Breast epithelium (tissue), 4 donors: ENCODE measurements at regions not wholly inside any gene's neighbourhood (a gene's known extent, or its start where the extent isn't known, plus 50 kb on each side); places are given as distances from the start of the nearest gene placed in this dataset.

Experiments
- DNase-seq, 2 donors: peaks; one replicate each; pipeline ENCODE4 v3.0.0-alpha.2; 2019; ENCODE audit warnings: low spot score in 2 of 2
- H3K27ac ChIP-seq, 2 donors: fragments of 200-600 bp; sonication (generic) in 1 of 2; one replicate each; pipeline ENCODE4 v1.5.1; 2016 to 2019; ENCODE audit warnings: mild to moderate bottlenecking in 1 of 2
- H3K27me3 ChIP-seq, 2 donors: fragments of 200-600 bp; sonication (generic) in 1 of 2; one replicate each; pipeline versions ENCODE4 v1.5.1 to v1.6.0; 2017 to 2019; ENCODE audit warnings: control low read depth in 1 of 2, mild to moderate bottlenecking in 1 of 2
- H3K36me3 ChIP-seq: fragments of 200-600 bp; one replicate; pipeline ENCODE4 v1.5.1; 2019
- H3K4me1 ChIP-seq, 2 donors: fragments of 200-600 bp; sonication (generic); one replicate each; pipeline ENCODE4 v1.5.1; 2016 to 2019; ENCODE audit warnings: control low read depth in 1 of 2
- H3K4me3 ChIP-seq, 3 donors: fragments of 200-600 bp; sonication (generic); 1 replicate in 2 of 3; 2 replicates in 1 of 3; pipeline ENCODE4 v1.5.1; 2016 to 2019; ENCODE audit warnings: mild to moderate bottlenecking in 3 of 3, moderate library complexity in 2 of 3
- H3K9me3 ChIP-seq, 2 donors: fragments of 200-600 bp; sonication (generic) in 1 of 2; one replicate each; pipeline ENCODE4 v1.5.1; 2016 to 2019; ENCODE audit warnings: control low read depth in 1 of 2
- CTCF ChIP-seq, 3 donors: fragments of 450-650 bp; IDR thresholded peaks; one replicate each; pipeline ENCODE4 v1.5.1; 2016 to 2017; ENCODE audit warnings: antibody characterized with exemption in 3 of 3, mild to moderate bottlenecking in 3 of 3, moderate library complexity in 3 of 3
- POLR2A ChIP-seq: fragments of 450-650 bp; IDR thresholded peaks from one replicate; pipeline ENCODE4 v1.6.1; 2016; ENCODE audit warnings: antibody characterized with exemption, mild to moderate bottlenecking, moderate library complexity
- POLR2AphosphoS5 ChIP-seq, 3 donors: sonication (generic); formaldehyde crosslinking; IDR thresholded peaks; one replicate each; pipeline ENCODE4 v1.6.1; 2017; ENCODE audit warnings: antibody characterized with exemption in 3 of 3
- intact Hi-C: fragments of 100-400 bp; cut with DNase I; formaldehyde crosslinking; loops from one replicate; pipeline ENCODE4 v1.15.1; 2023; ENCODE audit warnings: low total_unique reads

GRCh38 chr7:80403686-80404241 lies 108.1 kb downstream of the GNAT3 start:
- intact Hi-C loops = no loop called here
- Histone ChIP-seq H3K9me3 (no peaks in the 10 kb centered on the region), H3K27ac (no peak overlapping the region), H3K4me1 (no peaks in the 10 kb centered on the region), H3K4me3 (no peak overlapping the region), H3K27me3 (no peaks in the 10 kb centered on the region), H3K36me3 (no peaks in the 10 kb centered on the region)
- TF ChIP-seq CTCF (IDR thresholded peaks at IDR 0.05) (no peak), POLR2AphosphoS5 (IDR thresholded peaks at IDR 0.05) (no peak), POLR2A (no peak)
- no peak for DNase-seq

GRCh38 chr7:80401708-80402107 lies 110.2 kb downstream of the GNAT3 start:
- intact Hi-C loops = no loop called here
- DNase-seq = no peak

GRCh38 chr7:80393786-80394185 lies 118.1 kb downstream of the GNAT3 start:
- no peaks in the 10 kb centered on the region for H3K4me1 ChIP-seq
- no peaks in the 10 kb centered on the region for H3K27me3 ChIP-seq
- intact Hi-C loops = no loop called here
- no peak for TF ChIP-seq CTCF (IDR thresholded peaks at IDR 0.05)
- no peak for TF ChIP-seq POLR2A
- TF ChIP-seq POLR2AphosphoS5 (IDR thresholded peaks at IDR 0.05) = no peak
- H3K27ac ChIP-seq = no peak overlapping the region
- H3K36me3 ChIP-seq = no peaks in the 10 kb centered on the region
- H3K9me3 ChIP-seq = no peaks in the 10 kb centered on the region
- DNase-seq = no peak
- H3K4me3 ChIP-seq = no peak overlapping the region

More at GRCh38 chr7:80401708-80402107, 110.2 kb downstream of the GNAT3 start:
- no peak for TF ChIP-seq POLR2A
- TF ChIP-seq CTCF (IDR thresholded peaks at IDR 0.05) = no peak
- TF ChIP-seq POLR2AphosphoS5 (IDR thresholded peaks at IDR 0.05) = no peak
- Histone ChIP-seq H3K27ac (no peak overlapping the region), H3K36me3 (no peaks in the 10 kb centered on the region), H3K27me3 (no peaks in the 10 kb centered on the region), H3K4me1 (no peaks in the 10 kb centered on the region), H3K4me3 (no peak overlapping the region), H3K9me3 (no peaks in the 10 kb centered on the region)

- Histone ChIP-seq H3K4me3 (no peak overlapping the region), H3K27me3 (no peaks in the 10 kb centered on the region), H3K9me3 (no peaks in the 10 kb centered on the region), H3K4me1 (no peaks in the 10 kb centered on the region), H3K27ac (no peak overlapping the region), H3K36me3 (no peaks in the 10 kb centered on the region)
- intact Hi-C loops = no loop called here
- DNase-seq = no peak
- TF ChIP-seq CTCF (IDR thresholded peaks at IDR 0.05) (peak; percentile 9 to 58 (median 46)), POLR2A (no peak)
These were observed 119.4 kb downstream of the GNAT3 start for GRCh38 chr7:80392229-80393169.

GRCh38 chr7:80387634-80388193 lies 124.2 kb downstream of the GNAT3 start:
- intact Hi-C loops = no loop called here
- H3K4me3 ChIP-seq = no peak overlapping the region
- no peaks in the 10 kb centered on the region for H3K4me1 ChIP-seq
- H3K27ac ChIP-seq = no peak overlapping the region
- H3K36me3 ChIP-seq = no peaks in the 10 kb centered on the region
- DNase-seq = no peak
- H3K9me3 ChIP-seq = no peaks in the 10 kb centered on the region
- no peaks in the 10 kb centered on the region for H3K27me3 ChIP-seq
- TF ChIP-seq POLR2AphosphoS5 (IDR thresholded peaks at IDR 0.05) (no peak), CTCF (IDR thresholded peaks at IDR 0.05) (no peak), POLR2A (no peak)
